HCT116 (cell line): ENCODE measurements at regions not wholly inside any gene's neighbourhood (a gene's known extent, or its start where the extent isn't known, plus 50 kb on each side); places are given as distances from the start of the nearest gene placed in this dataset.

Source experiments
- CTCF ChIP-seq, 3 experiments: fragments of 200-600 bp in 1 of 3; sonication (generic) in 1 of 3; IDR thresholded peaks in 2 of 3; conservative IDR thresholded peaks in 1 of 3; 2 replicates each; pipeline ENCODE4 v1.5.1; 2012 to 2017; ENCODE audit warnings: low read depth in 2 of 3, low read length in 2 of 3, antibody characterized with exemption in 1 of 3, borderline replicate concordance in 1 of 3, control low read depth in 1 of 3, mild to moderate bottlenecking in 1 of 3, mixed read lengths in 1 of 3, mixed run types in 1 of 3, moderate library complexity in 1 of 3; ENCODE audit not compliant: insufficient read depth in 1 of 3
- EGR1 ChIP-seq: IDR thresholded peaks from 2 replicates; pipeline ENCODE4 v1.6.1; 2012; ENCODE audit warnings: low read depth
- EZH2 ChIP-seq: fragments of 200-600 bp; sonication (generic); IDR thresholded peaks from 2 replicates; pipeline ENCODE4 v1.6.1; 2017; ENCODE audit warnings: antibody characterized with exemption, mixed run types
- POLR2A ChIP-seq: IDR thresholded peaks from 2 replicates; pipeline ENCODE4 v1.7.0; 2011; ENCODE audit warnings: borderline replicate concordance; ENCODE audit not compliant: insufficient read depth, insufficient read length; ENCODE audit errors: extremely low read depth
- POLR2AphosphoS5 ChIP-seq: IDR thresholded peaks from 2 replicates; pipeline ENCODE4 v1.6.1; 2011; ENCODE audit warnings: mild to moderate bottlenecking, low read depth, low read length, moderate library complexity
- REST ChIP-seq: IDR thresholded peaks from 2 replicates; pipeline ENCODE4 v1.6.1; 2012; ENCODE audit warnings: low read depth
- SIN3A ChIP-seq: IDR thresholded peaks from 2 replicates; pipeline ENCODE4 v1.6.1; 2012; ENCODE audit warnings: low read depth
- YY1 ChIP-seq: IDR thresholded peaks from 2 replicates; pipeline ENCODE4 v1.6.1; 2011; ENCODE audit warnings: low read length, low read depth, moderate library complexity, mild to moderate bottlenecking; ENCODE audit not compliant: insufficient replicate concordance; ENCODE audit errors: extremely low read depth
- ZBTB33 ChIP-seq: IDR thresholded peaks from 2 replicates; pipeline ENCODE4 v1.6.1; 2011; ENCODE audit warnings: mild to moderate bottlenecking, low read length, moderate library complexity; ENCODE audit not compliant: insufficient replicate concordance; ENCODE audit errors: extremely low read depth

GRCh38 chr2:16425462-16426336 is 239.9 kb downstream of the CYRIA start:
- TF ChIP-seq CTCF (IDR thresholded peaks at IDR 0.05 in 2 of 3, conservative IDR thresholded peaks at IDR 0.05 in 1 of 3; ENCODE audit: borderline replicate concordance in 1 of 3, insufficient read depth in 1 of 3, low read depth in 2 of 3, low read length in 2 of 3): no peak
- TF ChIP-seq ZBTB33: no peak
- no peak for TF ChIP-seq POLR2AphosphoS5
- no peak for TF ChIP-seq EZH2
- no peak for TF ChIP-seq REST
- no peak for TF ChIP-seq YY1
- no peak for TF ChIP-seq EGR1
- TF ChIP-seq POLR2A: no peak
- TF ChIP-seq SIN3A: no peak
